Liver (tissue), 8 donors: ENCODE measurements at regions not wholly inside any gene's neighbourhood (a gene's known extent, or its start where the extent isn't known, plus 50 kb on each side); places are given as distances from the start of the nearest gene placed in this dataset.

ENCODE experiments used
- DNase-seq: peaks from one replicate; pipeline ENCODE4 v3.0.0-alpha.2; 2017; ENCODE audit warnings: low spot score
- H3K27ac ChIP-seq, 2 donors: one replicate each; pipeline ENCODE4 v1.7.0; 2013; ENCODE audit warnings: inconsistent platforms in 2 of 2, low read length in 2 of 2, control low read depth in 1 of 2, low read depth in 1 of 2, mild to moderate bottlenecking in 1 of 2
- H3K27me3 ChIP-seq, 4 donors: one replicate each; pipeline versions ENCODE4 v1.6.1 to v1.7.0; 2013; ENCODE audit warnings: low read length in 3 of 4, inconsistent platforms in 1 of 4, mild to moderate bottlenecking in 1 of 4, moderate library complexity in 1 of 4; ENCODE audit not compliant: control insufficient read depth in 4 of 4, insufficient read depth in 4 of 4
- H3K36me3 ChIP-seq, 4 donors: one replicate each; pipeline versions ENCODE4 v1.6.1 to v1.7.0; 2013; ENCODE audit warnings: low read length in 3 of 4, mild to moderate bottlenecking in 3 of 4, low read depth in 1 of 4, moderate library complexity in 1 of 4; ENCODE audit not compliant: control insufficient read depth in 4 of 4, insufficient read depth in 3 of 4
- H3K4me1 ChIP-seq, 4 donors: one replicate each; pipeline versions ENCODE4 v1.6.1 to v1.7.0; 2013; ENCODE audit warnings: low read length in 3 of 4, mild to moderate bottlenecking in 3 of 4, moderate library complexity in 1 of 4; ENCODE audit not compliant: control insufficient read depth in 4 of 4, insufficient read depth in 4 of 4
- H3K4me3 ChIP-seq, 3 donors: one replicate each; pipeline versions ENCODE4 v1.6.1 to v1.7.0; 2013; ENCODE audit warnings: low read length in 3 of 3, control low read depth in 1 of 3, low read depth in 1 of 3, mild to moderate bottlenecking in 1 of 3
- H3K9ac ChIP-seq, 2 donors: one replicate each; pipeline ENCODE4 v1.7.0; 2013; ENCODE audit warnings: low read length in 2 of 2, mild to moderate bottlenecking in 2 of 2, moderate library complexity in 2 of 2, control low read depth in 1 of 2, low read depth in 1 of 2
- H3K9me3 ChIP-seq, 4 donors: one replicate each; pipeline versions ENCODE4 v1.6.1 to v1.7.0; 2013; ENCODE audit warnings: low read length in 3 of 4; ENCODE audit not compliant: control insufficient read depth in 4 of 4
- EGR1 ChIP-seq, 2 donors: IDR thresholded peaks; 2 replicates each; pipeline ENCODE4 v1.6.1; 2016 to 2018; ENCODE audit warnings: antibody characterized with exemption in 2 of 2, low read depth in 2 of 2
- FOXA2 ChIP-seq: IDR thresholded peaks from 2 replicates; pipeline ENCODE4 v1.6.1; 2016; ENCODE audit warnings: antibody characterized with exemption
- GABPA ChIP-seq, 2 donors: IDR thresholded peaks in 1 of 2; conservative IDR thresholded peaks in 1 of 2; 2 replicates each; pipeline ENCODE4 v1.6.1; 2016; ENCODE audit warnings: antibody characterized with exemption in 2 of 2, mild to moderate bottlenecking in 1 of 2, moderate library complexity in 1 of 2
- HNF4A ChIP-seq, 2 donors: conservative IDR thresholded peaks; 2 replicates each; pipeline ENCODE4 v1.6.1; 2016; ENCODE audit warnings: antibody characterized with exemption in 2 of 2, mild to moderate bottlenecking in 2 of 2
- HNF4G ChIP-seq: IDR thresholded peaks from 2 replicates; pipeline ENCODE4 v1.6.1; 2016; ENCODE audit warnings: antibody characterized with exemption
- JUND ChIP-seq, 2 donors: IDR thresholded peaks; 2 replicates each; pipeline ENCODE4 v1.6.1; 2016; ENCODE audit warnings: antibody characterized with exemption in 2 of 2
- NR2F2 ChIP-seq: IDR thresholded peaks from 2 replicates; pipeline ENCODE4 v1.6.1; 2016; ENCODE audit warnings: antibody characterized with exemption
- RAD21 ChIP-seq, 2 donors: IDR thresholded peaks; 2 replicates each; pipeline ENCODE4 v1.6.1; 2016; ENCODE audit warnings: antibody characterized with exemption in 2 of 2, mild to moderate bottlenecking in 2 of 2
- RXRA ChIP-seq, 2 donors: IDR thresholded peaks; 2 replicates each; pipeline ENCODE4 v1.6.1; 2017 to 2018; ENCODE audit warnings: antibody characterized with exemption in 2 of 2, mild to moderate bottlenecking in 1 of 2
- SP1 ChIP-seq: IDR thresholded peaks from 2 replicates; pipeline ENCODE4 v1.6.1; 2018; ENCODE audit warnings: antibody characterized with exemption, mild to moderate bottlenecking
- TAF1 ChIP-seq: conservative IDR thresholded peaks from 2 replicates; pipeline ENCODE4 v1.6.1; 2016; ENCODE audit warnings: antibody characterized with exemption, mild to moderate bottlenecking
- YY1 ChIP-seq: IDR thresholded peaks from 2 replicates; pipeline ENCODE4 v1.6.1; 2016; ENCODE audit warnings: antibody characterized with exemption, mild to moderate bottlenecking
- WGBS: extraction: QIAGEN DNeasy Blood & Tissue Kit; methylation state at CpG from one replicate; pipeline ENCODE4 v1.1.7; 2013; 5-methylcytosine and 5-hydroxymethylcytosine counted together
- TF ChIP-seq, protein P1 (sequence below): IDR thresholded peaks from 2 replicates; pipeline ENCODE4 v1.6.1; 2016; ENCODE audit warnings: antibody characterized with exemption, mild to moderate bottlenecking
- TF ChIP-seq, protein P2 (sequence below): IDR thresholded peaks from 2 replicates; pipeline ENCODE4 v1.6.1; 2016; ENCODE audit warnings: antibody characterized with exemption
- TF ChIP-seq, protein P3 (sequence below): IDR thresholded peaks from 2 replicates; pipeline ENCODE4 v1.6.1; 2016; ENCODE audit warnings: antibody characterized with exemption
- TF ChIP-seq, protein P4 (sequence below): fragments of 150-350 bp; IDR thresholded peaks from 2 replicates; pipeline ENCODE4 v1.5.1; 2017; ENCODE audit warnings: improper control_type of control experiment, low read depth, low read length; ENCODE audit not compliant: missing input control
- TF ChIP-seq, protein P5 (sequence below): IDR thresholded peaks from 2 replicates; pipeline ENCODE4 v1.6.1; 2016; ENCODE audit warnings: antibody characterized with exemption
- donor health status: healthy.
- donor health status: healthy.
- donor health status: healthy.
- donor health status: healthy.
- donor health status: healthy.

DNA sequence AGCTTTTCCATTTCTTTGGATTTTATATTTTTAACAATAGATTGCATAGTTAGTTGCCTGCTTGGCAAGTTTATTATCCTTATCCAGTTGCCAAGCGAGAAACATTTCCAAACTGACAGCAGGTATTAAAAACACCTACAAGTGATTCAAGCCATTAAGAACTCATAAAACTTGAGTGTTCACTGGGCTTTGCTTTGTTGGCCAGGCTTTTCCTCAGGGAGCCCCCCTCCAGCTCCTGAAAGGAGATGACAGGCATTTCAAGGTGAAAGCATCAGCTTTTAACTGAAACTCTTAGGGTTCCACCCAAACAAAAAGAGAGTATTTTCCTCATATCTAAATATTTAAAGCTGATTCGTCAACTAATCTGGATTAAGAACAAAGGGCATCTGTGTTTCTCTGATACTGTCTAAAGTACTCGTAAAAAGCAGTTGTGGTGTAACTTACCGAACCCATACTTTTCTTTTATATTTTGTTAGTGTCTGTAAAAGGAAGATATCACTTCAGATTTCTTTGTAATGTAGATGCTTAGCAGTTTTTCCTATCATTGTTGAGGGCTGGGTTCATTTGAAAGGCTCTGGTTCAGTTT lies 363.4 kb downstream of the OTOL1 start:
- H3K4me1 ChIP-seq, result no peaks in the 10 kb centered on the region
- H3K9me3 ChIP-seq, result no peaks in the 10 kb centered on the region
- no peak overlapping the region for H3K9ac ChIP-seq
- no peak for DNase-seq
- no peak overlapping the region for H3K27ac ChIP-seq
- peaks cover 0 to 3% (median 0%) of the 10 kb centered on the region in 4 donors for H3K27me3 ChIP-seq
- no peaks in the 10 kb centered on the region for H3K36me3 ChIP-seq
- H3K4me3 ChIP-seq, result no peak overlapping the region
- TF ChIP-seq EGR1 (IDR thresholded peaks at IDR 0.05; ENCODE audit: low read depth in 2 of 2) (no peak), HNF4G (no peak), NR2F2 (no peak), RXRA (IDR thresholded peaks at IDR 0.05) (no peak), SP1 (no peak), TAF1 (no peak), JUND (IDR thresholded peaks at IDR 0.05) (no peak), HNF4A (conservative IDR thresholded peaks at IDR 0.05) (no peak), GABPA (IDR thresholded peaks at IDR 0.05 in 1 of 2, conservative IDR thresholded peaks at IDR 0.05 in 1 of 2) (no peak), RAD21 (IDR thresholded peaks at IDR 0.05) (no peak)
- TF ChIP-seq, protein P1, sequence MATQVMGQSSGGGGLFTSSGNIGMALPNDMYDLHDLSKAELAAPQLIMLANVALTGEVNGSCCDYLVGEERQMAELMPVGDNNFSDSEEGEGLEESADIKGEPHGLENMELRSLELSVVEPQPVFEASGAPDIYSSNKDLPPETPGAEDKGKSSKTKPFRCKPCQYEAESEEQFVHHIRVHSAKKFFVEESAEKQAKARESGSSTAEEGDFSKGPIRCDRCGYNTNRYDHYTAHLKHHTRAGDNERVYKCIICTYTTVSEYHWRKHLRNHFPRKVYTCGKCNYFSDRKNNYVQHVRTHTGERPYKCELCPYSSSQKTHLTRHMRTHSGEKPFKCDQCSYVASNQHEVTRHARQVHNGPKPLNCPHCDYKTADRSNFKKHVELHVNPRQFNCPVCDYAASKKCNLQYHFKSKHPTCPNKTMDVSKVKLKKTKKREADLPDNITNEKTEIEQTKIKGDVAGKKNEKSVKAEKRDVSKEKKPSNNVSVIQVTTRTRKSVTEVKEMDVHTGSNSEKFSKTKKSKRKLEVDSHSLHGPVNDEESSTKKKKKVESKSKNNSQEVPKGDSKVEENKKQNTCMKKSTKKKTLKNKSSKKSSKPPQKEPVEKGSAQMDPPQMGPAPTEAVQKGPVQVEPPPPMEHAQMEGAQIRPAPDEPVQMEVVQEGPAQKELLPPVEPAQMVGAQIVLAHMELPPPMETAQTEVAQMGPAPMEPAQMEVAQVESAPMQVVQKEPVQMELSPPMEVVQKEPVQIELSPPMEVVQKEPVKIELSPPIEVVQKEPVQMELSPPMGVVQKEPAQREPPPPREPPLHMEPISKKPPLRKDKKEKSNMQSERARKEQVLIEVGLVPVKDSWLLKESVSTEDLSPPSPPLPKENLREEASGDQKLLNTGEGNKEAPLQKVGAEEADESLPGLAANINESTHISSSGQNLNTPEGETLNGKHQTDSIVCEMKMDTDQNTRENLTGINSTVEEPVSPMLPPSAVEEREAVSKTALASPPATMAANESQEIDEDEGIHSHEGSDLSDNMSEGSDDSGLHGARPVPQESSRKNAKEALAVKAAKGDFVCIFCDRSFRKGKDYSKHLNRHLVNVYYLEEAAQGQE, result no peak
- TF ChIP-seq, protein P2, sequence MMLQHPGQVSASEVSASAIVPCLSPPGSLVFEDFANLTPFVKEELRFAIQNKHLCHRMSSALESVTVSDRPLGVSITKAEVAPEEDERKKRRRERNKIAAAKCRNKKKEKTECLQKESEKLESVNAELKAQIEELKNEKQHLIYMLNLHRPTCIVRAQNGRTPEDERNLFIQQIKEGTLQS, result no peak
- TF ChIP-seq, protein P3, sequence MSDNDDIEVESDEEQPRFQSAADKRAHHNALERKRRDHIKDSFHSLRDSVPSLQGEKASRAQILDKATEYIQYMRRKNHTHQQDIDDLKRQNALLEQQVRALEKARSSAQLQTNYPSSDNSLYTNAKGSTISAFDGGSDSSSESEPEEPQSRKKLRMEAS, result no peak
- TF ChIP-seq, protein P4, sequence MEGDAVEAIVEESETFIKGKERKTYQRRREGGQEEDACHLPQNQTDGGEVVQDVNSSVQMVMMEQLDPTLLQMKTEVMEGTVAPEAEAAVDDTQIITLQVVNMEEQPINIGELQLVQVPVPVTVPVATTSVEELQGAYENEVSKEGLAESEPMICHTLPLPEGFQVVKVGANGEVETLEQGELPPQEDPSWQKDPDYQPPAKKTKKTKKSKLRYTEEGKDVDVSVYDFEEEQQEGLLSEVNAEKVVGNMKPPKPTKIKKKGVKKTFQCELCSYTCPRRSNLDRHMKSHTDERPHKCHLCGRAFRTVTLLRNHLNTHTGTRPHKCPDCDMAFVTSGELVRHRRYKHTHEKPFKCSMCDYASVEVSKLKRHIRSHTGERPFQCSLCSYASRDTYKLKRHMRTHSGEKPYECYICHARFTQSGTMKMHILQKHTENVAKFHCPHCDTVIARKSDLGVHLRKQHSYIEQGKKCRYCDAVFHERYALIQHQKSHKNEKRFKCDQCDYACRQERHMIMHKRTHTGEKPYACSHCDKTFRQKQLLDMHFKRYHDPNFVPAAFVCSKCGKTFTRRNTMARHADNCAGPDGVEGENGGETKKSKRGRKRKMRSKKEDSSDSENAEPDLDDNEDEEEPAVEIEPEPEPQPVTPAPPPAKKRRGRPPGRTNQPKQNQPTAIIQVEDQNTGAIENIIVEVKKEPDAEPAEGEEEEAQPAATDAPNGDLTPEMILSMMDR, result no peak
- WGBS, result 64% methylated on average over 4 of the region's 4 CpGs

DNA sequence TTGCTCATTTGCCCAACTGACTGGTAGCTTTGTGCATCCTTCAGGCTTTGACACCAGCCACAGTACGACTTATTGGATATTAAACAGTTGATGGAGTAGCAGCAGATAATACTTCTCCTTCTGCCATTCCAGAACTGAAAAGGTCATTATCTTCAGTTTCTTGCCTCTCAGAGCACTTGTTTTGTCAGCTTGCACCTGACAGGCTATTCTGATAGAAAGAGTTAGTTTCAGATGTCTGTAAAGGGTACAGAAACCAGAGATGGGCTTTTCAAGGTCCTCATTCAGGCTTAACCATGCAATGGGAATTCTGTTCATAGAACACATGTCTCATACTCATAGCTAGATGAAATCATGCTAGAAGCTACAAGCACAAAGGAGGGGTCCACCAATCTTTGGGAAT lies 367.2 kb downstream of the OTOL1 start:
- no peaks in the 10 kb centered on the region for H3K4me1 ChIP-seq
- H3K36me3 ChIP-seq, result no peaks in the 10 kb centered on the region
- no peak overlapping the region for H3K4me3 ChIP-seq
- H3K9me3 ChIP-seq, result no peaks in the 10 kb centered on the region
- WGBS, result 77% methylated on average over 1 of the region's 1 CpG
- peaks cover 0 to 3% (median 0%) of the 10 kb centered on the region in 4 donors for H3K27me3 ChIP-seq
- no peak overlapping the region for H3K27ac ChIP-seq
- DNase-seq, result no peak
- no peak overlapping the region for H3K9ac ChIP-seq
- TF ChIP-seq EGR1 (IDR thresholded peaks at IDR 0.05; ENCODE audit: low read depth in 2 of 2) (no peak), YY1 (no peak), RXRA (IDR thresholded peaks at IDR 0.05) (no peak), GABPA (IDR thresholded peaks at IDR 0.05 in 1 of 2, conservative IDR thresholded peaks at IDR 0.05 in 1 of 2) (no peak), FOXA2 (no peak), HNF4G (no peak), NR2F2 (no peak), RAD21 (IDR thresholded peaks at IDR 0.05) (no peak)
- TF ChIP-seq, protein P4, result no peak
- TF ChIP-seq, protein P5, sequence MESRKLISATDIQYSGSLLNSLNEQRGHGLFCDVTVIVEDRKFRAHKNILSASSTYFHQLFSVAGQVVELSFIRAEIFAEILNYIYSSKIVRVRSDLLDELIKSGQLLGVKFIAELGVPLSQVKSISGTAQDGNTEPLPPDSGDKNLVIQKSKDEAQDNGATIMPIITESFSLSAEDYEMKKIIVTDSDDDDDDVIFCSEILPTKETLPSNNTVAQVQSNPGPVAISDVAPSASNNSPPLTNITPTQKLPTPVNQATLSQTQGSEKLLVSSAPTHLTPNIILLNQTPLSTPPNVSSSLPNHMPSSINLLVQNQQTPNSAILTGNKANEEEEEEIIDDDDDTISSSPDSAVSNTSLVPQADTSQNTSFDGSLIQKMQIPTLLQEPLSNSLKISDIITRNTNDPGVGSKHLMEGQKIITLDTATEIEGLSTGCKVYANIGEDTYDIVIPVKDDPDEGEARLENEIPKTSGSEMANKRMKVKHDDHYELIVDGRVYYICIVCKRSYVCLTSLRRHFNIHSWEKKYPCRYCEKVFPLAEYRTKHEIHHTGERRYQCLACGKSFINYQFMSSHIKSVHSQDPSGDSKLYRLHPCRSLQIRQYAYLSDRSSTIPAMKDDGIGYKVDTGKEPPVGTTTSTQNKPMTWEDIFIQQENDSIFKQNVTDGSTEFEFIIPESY, result no peak
- TF ChIP-seq, protein P3, result no peak
- TF ChIP-seq, protein P1, result no peak
